ENCODE measurements at regions not wholly inside any gene's neighbourhood (a gene's known extent, or its start where the extent isn't known, plus 50 kb on each side); places are given as distances from the start of the nearest gene placed in this dataset.

- POLR2A ChIA-PET: no interaction called here
- no peak for DNase-seq (ENCODE audit: extremely low spot score)
- CTCF ChIA-PET: no interaction called here
- TF ChIP-seq ARNT (IDR thresholded peaks at IDR 0.05): no peak
- TF ChIP-seq FOXM1 (IDR thresholded peaks at IDR 0.05; ENCODE audit: borderline replicate concordance): no peak
- no peak for TF ChIP-seq HDGF (IDR thresholded peaks at IDR 0.05; ENCODE audit: borderline replicate concordance)
- TF ChIP-seq FOXA1 (IDR thresholded peaks at IDR 0.05): no peak
- TF ChIP-seq LEF1 (IDR thresholded peaks at IDR 0.05; ENCODE audit: borderline replicate concordance): no peak
- TF ChIP-seq CTBP1 (IDR thresholded peaks at IDR 0.05; ENCODE audit: borderline replicate concordance): no peak
- no peak for TF ChIP-seq ZNF384 (IDR thresholded peaks at IDR 0.05)
- TF ChIP-seq BHLHE40 (IDR thresholded peaks at IDR 0.05; ENCODE audit: borderline replicate concordance): no peak
- TF ChIP-seq SUZ12 (IDR thresholded peaks at IDR 0.05): no peak
- no peak for TF ChIP-seq TARDBP (IDR thresholded peaks at IDR 0.05)
- TF ChIP-seq L3MBTL2 (conservative IDR thresholded peaks at IDR 0.05): no peak
- no peak for TF ChIP-seq FOXK2 (IDR thresholded peaks at IDR 0.05)
- no peak for TF ChIP-seq SP1 (IDR thresholded peaks at IDR 0.05)
Observed at GRCh38 chr9:78574354-78575045, 277.6 kb downstream of the PSAT1 start.

- ChIA-PET POLR2A (no interaction called here), CTCF (no interaction called here)
- TF ChIP-seq L3MBTL2 (conservative IDR thresholded peaks at IDR 0.05) (no peak), ARNT (IDR thresholded peaks at IDR 0.05) (no peak)
- no peak for DNase-seq (ENCODE audit: extremely low spot score)
Observed at GRCh38 chr9:78575081-78575480, 278.2 kb downstream of the PSAT1 start.

GRCh38 chr9:78575771-78576170 lies 278.8 kb downstream of the PSAT1 start:
- CTCF ChIA-PET: no interaction called here
- no peak for DNase-seq (ENCODE audit: extremely low spot score)
- POLR2A ChIA-PET: no interaction called here
- no peak for TF ChIP-seq FOXM1 (IDR thresholded peaks at IDR 0.05; ENCODE audit: borderline replicate concordance)
- no peak for TF ChIP-seq TARDBP (IDR thresholded peaks at IDR 0.05)
- no peak for TF ChIP-seq ELF4 (IDR thresholded peaks at IDR 0.05)
- TF ChIP-seq CTBP1 (IDR thresholded peaks at IDR 0.05; ENCODE audit: borderline replicate concordance): no peak
- no peak for TF ChIP-seq SP1 (IDR thresholded peaks at IDR 0.05)

GRCh38 chr9:78577156-78577906 lies 280.4 kb downstream of the PSAT1 start:
- ChIA-PET CTCF (no interaction called here), POLR2A (no interaction called here)
- DNase-seq (ENCODE audit: extremely low spot score): no peak
- TF ChIP-seq NFRKB (IDR thresholded peaks at IDR 0.05) (no peak), LEF1 (IDR thresholded peaks at IDR 0.05; ENCODE audit: borderline replicate concordance) (no peak), FOXA1 (IDR thresholded peaks at IDR 0.05) (no peak), ZNF384 (IDR thresholded peaks at IDR 0.05) (no peak), ELF4 (IDR thresholded peaks at IDR 0.05) (no peak), HDGF (IDR thresholded peaks at IDR 0.05; ENCODE audit: borderline replicate concordance) (no peak)

- DNase-seq (ENCODE audit: extremely low spot score): no peak
- CTCF ChIA-PET: no interaction called here
Observed at GRCh38 chr9:78578072-78578471, 281.1 kb downstream of the PSAT1 start.

GRCh38 chr9:78582821-78583220 lies 285.9 kb downstream of the PSAT1 start:
- TF ChIP-seq CTBP1 (IDR thresholded peaks at IDR 0.05; ENCODE audit: borderline replicate concordance): no peak
- TF ChIP-seq SP1 (IDR thresholded peaks at IDR 0.05): no peak
- TF ChIP-seq L3MBTL2 (conservative IDR thresholded peaks at IDR 0.05): no peak
- TF ChIP-seq FOXA1 (IDR thresholded peaks at IDR 0.05): no peak
- TF ChIP-seq ELF4 (IDR thresholded peaks at IDR 0.05): no peak
- no peak for TF ChIP-seq LEF1 (IDR thresholded peaks at IDR 0.05; ENCODE audit: borderline replicate concordance)
- no peak for TF ChIP-seq PKNOX1 (IDR thresholded peaks at IDR 0.05)
- no peak for TF ChIP-seq ZNF384 (IDR thresholded peaks at IDR 0.05)
- TF ChIP-seq ARNT (IDR thresholded peaks at IDR 0.05): no peak
- ChIA-PET CTCF (no interaction called here), POLR2A (no interaction called here)
- DNase-seq (ENCODE audit: extremely low spot score): no peak

More at GRCh38 chr9:78578072-78578471, 281.1 kb downstream of the PSAT1 start:
- no peak for TF ChIP-seq ZNF384 (IDR thresholded peaks at IDR 0.05)
- no peak for TF ChIP-seq ELF4 (IDR thresholded peaks at IDR 0.05)
- TF ChIP-seq SUZ12 (IDR thresholded peaks at IDR 0.05): no peak
- TF ChIP-seq FOXA1 (IDR thresholded peaks at IDR 0.05): no peak
- TF ChIP-seq HDGF (IDR thresholded peaks at IDR 0.05; ENCODE audit: borderline replicate concordance): no peak
- no peak for TF ChIP-seq LEF1 (IDR thresholded peaks at IDR 0.05; ENCODE audit: borderline replicate concordance)
- TF ChIP-seq SP1 (IDR thresholded peaks at IDR 0.05): no peak
- TF ChIP-seq L3MBTL2 (conservative IDR thresholded peaks at IDR 0.05): no peak
- POLR2A ChIA-PET: no interaction called here

GRCh38 chr9:78584589-78584988 lies 287.7 kb downstream of the PSAT1 start:
- CTCF ChIA-PET: no interaction called here
- POLR2A ChIA-PET: no interaction called here
- TF ChIP-seq NFRKB (IDR thresholded peaks at IDR 0.05): no peak
- no peak for TF ChIP-seq ARNT (IDR thresholded peaks at IDR 0.05)
- TF ChIP-seq HDGF (IDR thresholded peaks at IDR 0.05; ENCODE audit: borderline replicate concordance): no peak
- no peak for TF ChIP-seq LEF1 (IDR thresholded peaks at IDR 0.05; ENCODE audit: borderline replicate concordance)
- no peak for TF ChIP-seq CTBP1 (IDR thresholded peaks at IDR 0.05; ENCODE audit: borderline replicate concordance)
- TF ChIP-seq TARDBP (IDR thresholded peaks at IDR 0.05): no peak
- no peak for TF ChIP-seq PKNOX1 (IDR thresholded peaks at IDR 0.05)
- TF ChIP-seq FOXK2 (IDR thresholded peaks at IDR 0.05): no peak
- no peak for TF ChIP-seq BHLHE40 (IDR thresholded peaks at IDR 0.05; ENCODE audit: borderline replicate concordance)
- TF ChIP-seq SP1 (IDR thresholded peaks at IDR 0.05): no peak
- TF ChIP-seq SUZ12 (IDR thresholded peaks at IDR 0.05): no peak
- TF ChIP-seq ELF4 (IDR thresholded peaks at IDR 0.05): no peak
- no peak for TF ChIP-seq L3MBTL2 (conservative IDR thresholded peaks at IDR 0.05)
- no peak for TF ChIP-seq ZNF384 (IDR thresholded peaks at IDR 0.05)
- no peak for TF ChIP-seq FOXM1 (IDR thresholded peaks at IDR 0.05; ENCODE audit: borderline replicate concordance)
- TF ChIP-seq FOXA1 (IDR thresholded peaks at IDR 0.05): no peak
- no peak for DNase-seq (ENCODE audit: extremely low spot score)
